ENCODE measurements at regions not wholly inside any gene's neighbourhood (a gene's known extent, or its start where the extent isn't known, plus 50 kb on each side); places are given as distances from the start of the nearest gene placed in this dataset.

DNA sequence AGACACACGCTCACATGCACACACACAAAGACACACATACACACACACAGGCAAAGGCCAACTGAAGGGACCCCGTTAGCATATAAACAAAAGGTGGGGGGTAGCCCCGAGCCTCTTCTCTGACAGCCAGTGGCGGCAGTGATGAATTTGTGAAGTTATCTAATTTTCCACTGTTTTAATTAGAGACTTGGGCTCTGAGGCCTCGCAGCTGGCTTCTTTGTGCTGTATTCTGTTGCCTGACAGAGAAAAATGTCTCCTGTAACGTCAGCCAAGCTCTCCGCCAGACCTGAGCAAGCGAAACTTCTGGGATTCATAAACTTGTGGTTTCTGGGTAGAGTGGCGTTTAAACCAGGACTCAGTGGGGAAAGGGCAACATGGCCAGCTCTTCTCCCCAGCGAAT lies 113.9 kb upstream of the FOXF1 start:
- Histone ChIP-seq H3K36me3 (no peaks in the 10 kb centered on the region), H3K27ac (peak overlapping the region; percentile 53), H3K9me3 (no peaks in the 10 kb centered on the region), H3K9ac (ENCODE audit: low read depth in 2 of 2, low read length in 2 of 2) (no peak overlapping the region), H3K4me3 (no peak overlapping the region), H3K4me1 (no peaks in the 10 kb centered on the region), H3K27me3 (no peaks in the 10 kb centered on the region)
- TF ChIP-seq, protein P1, sequence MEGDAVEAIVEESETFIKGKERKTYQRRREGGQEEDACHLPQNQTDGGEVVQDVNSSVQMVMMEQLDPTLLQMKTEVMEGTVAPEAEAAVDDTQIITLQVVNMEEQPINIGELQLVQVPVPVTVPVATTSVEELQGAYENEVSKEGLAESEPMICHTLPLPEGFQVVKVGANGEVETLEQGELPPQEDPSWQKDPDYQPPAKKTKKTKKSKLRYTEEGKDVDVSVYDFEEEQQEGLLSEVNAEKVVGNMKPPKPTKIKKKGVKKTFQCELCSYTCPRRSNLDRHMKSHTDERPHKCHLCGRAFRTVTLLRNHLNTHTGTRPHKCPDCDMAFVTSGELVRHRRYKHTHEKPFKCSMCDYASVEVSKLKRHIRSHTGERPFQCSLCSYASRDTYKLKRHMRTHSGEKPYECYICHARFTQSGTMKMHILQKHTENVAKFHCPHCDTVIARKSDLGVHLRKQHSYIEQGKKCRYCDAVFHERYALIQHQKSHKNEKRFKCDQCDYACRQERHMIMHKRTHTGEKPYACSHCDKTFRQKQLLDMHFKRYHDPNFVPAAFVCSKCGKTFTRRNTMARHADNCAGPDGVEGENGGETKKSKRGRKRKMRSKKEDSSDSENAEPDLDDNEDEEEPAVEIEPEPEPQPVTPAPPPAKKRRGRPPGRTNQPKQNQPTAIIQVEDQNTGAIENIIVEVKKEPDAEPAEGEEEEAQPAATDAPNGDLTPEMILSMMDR (IDR thresholded peaks at IDR 0.05): no peak
- intact Hi-C loops (cut with DNase I): no loop called here
- no peak for DNase-seq

DNA sequence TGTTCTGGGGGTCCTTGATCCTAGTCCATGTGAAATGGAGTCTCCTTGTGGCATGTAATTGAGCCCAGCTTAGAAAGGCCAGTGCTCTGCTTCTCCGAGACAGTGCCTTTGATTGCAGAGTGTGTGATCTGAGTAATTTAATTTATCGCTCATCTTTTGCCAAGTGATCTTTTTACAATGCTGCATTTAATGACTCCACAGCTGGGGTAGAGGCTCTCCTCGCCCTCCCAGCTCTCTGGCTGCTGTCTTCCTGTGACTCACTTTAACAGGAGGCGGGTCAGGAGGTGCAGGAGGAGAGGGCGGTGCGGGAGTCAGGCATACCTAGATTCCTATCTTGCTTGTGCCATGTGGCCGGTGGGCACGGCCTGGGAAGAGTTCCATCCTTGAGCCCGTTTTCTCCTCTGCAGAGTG lies 113.4 kb upstream of the FOXF1 start:
- Histone ChIP-seq H3K27me3 (no peaks in the 10 kb centered on the region), H3K9ac (ENCODE audit: low read depth in 2 of 2, low read length in 2 of 2) (no peak overlapping the region), H3K4me3 (no peak overlapping the region), H3K4me1 (no peaks in the 10 kb centered on the region), H3K36me3 (no peaks in the 10 kb centered on the region), H3K27ac (peak overlapping the region; percentile 53), H3K9me3 (no peaks in the 10 kb centered on the region)
- intact Hi-C loops (cut with DNase I): no loop called here
- DNase-seq: peak; percentile 38
- TF ChIP-seq, protein P1 (IDR thresholded peaks at IDR 0.05): no peak

DNA sequence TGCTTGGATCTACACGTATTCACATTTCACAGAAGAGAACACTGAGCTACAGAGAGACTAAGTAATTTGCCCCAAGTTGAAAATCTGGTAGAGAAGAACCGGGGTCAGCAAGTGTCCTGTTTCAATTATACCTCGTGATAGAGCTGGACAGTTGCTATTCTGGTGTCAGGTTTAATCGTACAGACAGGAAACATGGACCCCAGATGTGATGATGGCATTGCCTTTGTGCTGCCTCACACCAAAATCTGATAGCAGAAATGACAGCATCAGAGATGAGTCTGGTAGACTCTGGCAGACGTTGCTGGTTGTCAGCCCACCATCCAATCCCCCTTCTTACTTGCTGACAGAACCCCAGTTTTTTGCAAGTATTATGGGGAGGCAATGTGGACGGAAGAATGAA lies 112.1 kb upstream of the FOXF1 start:
- no peaks in the 10 kb centered on the region for H3K9me3 ChIP-seq
- no peak overlapping the region for H3K9ac ChIP-seq (ENCODE audit: low read depth in 2 of 2, low read length in 2 of 2)
- H3K4me1 ChIP-seq: no peaks in the 10 kb centered on the region
- no peak overlapping the region for H3K4me3 ChIP-seq
- intact Hi-C loops (cut with DNase I): no loop called here
- no peak for DNase-seq
- no peak overlapping the region for H3K27ac ChIP-seq
- H3K27me3 ChIP-seq: no peaks in the 10 kb centered on the region
- no peaks in the 10 kb centered on the region for H3K36me3 ChIP-seq
- TF ChIP-seq, protein P1 (IDR thresholded peaks at IDR 0.05): no peak

DNA sequence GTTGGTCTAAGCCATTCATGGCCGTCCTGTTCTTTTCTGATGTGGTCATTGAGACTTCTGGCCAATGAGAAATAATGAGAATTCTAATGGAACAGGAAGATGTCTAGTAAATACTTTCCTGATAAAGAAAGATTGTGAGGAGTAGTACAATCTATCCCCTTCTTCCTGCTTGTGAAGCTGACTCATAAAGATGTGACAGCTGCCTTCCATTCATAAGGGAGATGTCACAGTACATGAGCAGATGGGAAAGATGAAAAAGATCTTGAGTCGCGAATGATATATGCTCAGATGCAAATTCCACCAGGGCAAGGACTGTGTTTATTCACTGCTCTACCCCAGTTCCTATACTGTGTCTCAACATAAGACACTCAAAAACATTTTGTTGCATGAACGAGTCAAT lies 111.7 kb upstream of the FOXF1 start:
- intact Hi-C loops (cut with DNase I): no loop called here
- Histone ChIP-seq H3K27ac (no peak overlapping the region), H3K4me1 (no peaks in the 10 kb centered on the region), H3K9ac (ENCODE audit: low read depth in 2 of 2, low read length in 2 of 2) (no peak overlapping the region), H3K27me3 (no peaks in the 10 kb centered on the region), H3K36me3 (no peaks in the 10 kb centered on the region), H3K9me3 (no peaks in the 10 kb centered on the region), H3K4me3 (no peak overlapping the region)
- no peak for DNase-seq
- TF ChIP-seq, protein P1 (IDR thresholded peaks at IDR 0.05): no peak

DNA sequence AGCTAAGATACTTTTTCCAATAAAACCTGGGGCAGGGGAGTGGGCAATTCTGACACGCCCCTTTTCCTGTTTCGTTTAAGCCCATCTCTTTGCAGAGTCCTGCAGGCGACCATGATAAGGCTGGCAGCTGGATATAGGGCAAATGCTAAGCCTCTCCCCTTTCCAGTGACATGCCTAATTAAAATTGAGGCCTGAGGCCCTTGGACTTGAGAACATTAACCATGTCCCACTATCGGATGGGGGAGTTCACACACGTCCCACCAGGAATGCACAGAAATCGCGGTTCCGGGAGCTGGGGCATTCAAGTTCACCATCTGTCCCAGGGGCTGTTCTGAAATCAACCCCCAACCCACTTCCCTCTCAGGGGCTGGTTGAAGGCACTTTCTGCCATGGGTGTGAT lies 109.2 kb upstream of the FOXF1 start:
- H3K27ac ChIP-seq: no peak overlapping the region
- H3K9ac ChIP-seq (ENCODE audit: low read depth in 2 of 2, low read length in 2 of 2): no peak overlapping the region
- no peak for DNase-seq
- no peaks in the 10 kb centered on the region for H3K27me3 ChIP-seq
- no peak overlapping the region for H3K4me3 ChIP-seq
- H3K9me3 ChIP-seq: no peaks in the 10 kb centered on the region
- intact Hi-C loops (cut with DNase I): no loop called here
- H3K4me1 ChIP-seq: no peaks in the 10 kb centered on the region
- TF ChIP-seq, protein P1 (IDR thresholded peaks at IDR 0.05): no peak
- H3K36me3 ChIP-seq: no peaks in the 10 kb centered on the region

DNA sequence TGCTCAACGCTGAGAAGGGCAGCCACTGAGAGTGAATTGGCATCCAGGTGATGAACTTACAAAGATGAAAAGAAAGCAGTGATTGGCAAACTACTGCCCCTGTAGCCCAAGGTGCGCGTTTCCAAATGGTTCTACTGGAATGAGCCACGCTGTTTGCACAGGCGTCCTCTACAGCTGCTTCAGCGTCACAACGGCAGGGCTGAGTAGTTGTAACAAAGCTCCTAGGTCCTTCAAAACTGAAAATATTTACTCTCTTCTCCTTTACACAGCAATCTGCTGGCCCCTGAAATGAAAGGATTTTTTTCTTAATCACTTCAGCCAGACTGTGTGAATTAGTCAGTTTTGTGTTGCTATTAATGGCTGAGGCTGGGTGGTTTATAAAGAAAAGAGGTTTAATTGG lies 107.2 kb upstream of the FOXF1 start:
- H3K9ac ChIP-seq (ENCODE audit: low read depth in 2 of 2, low read length in 2 of 2): no peak overlapping the region
- TF ChIP-seq, protein P1 (IDR thresholded peaks at IDR 0.05): no peak
- no peaks in the 10 kb centered on the region for H3K4me1 ChIP-seq
- H3K4me3 ChIP-seq: no peak overlapping the region
- no peaks in the 10 kb centered on the region for H3K36me3 ChIP-seq
- intact Hi-C loops (cut with DNase I): no loop called here
- H3K27ac ChIP-seq: no peak overlapping the region
- H3K27me3 ChIP-seq: no peaks in the 10 kb centered on the region
- no peaks in the 10 kb centered on the region for H3K9me3 ChIP-seq
- no peak for DNase-seq

Data from colonic mucosa (tissue), 4 donors.